ENCODE measurements at regions not wholly inside any gene's neighbourhood (a gene's known extent, or its start where the extent isn't known, plus 50 kb on each side); places are given as distances from the start of the nearest gene placed in this dataset.

DNA sequence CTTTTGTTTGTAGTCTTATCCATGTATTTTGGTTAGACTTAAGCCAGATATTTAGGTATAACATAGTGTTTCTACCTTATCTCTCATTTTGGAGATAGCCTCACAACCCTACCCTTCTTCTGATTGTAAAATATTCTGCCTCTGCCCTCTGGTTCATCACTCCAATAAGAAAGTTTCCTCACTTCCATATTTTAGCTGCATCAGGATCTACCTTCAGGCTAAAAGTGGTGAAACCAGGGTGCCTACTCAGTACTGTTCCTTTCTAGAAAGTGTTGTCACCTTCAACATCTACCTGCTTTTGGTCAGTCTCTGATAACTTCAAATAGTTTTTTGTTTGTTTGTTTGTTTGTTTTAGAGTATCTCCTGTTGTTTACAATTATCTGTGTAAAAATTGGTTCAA is 294.6 kb downstream of the ANXA1 start:
- no peak overlapping the region for H2AFZ ChIP-seq (ENCODE audit: low read depth, low read length, severe bottlenecking)
- H4K20me1 ChIP-seq (ENCODE audit: low read depth, low read length): no peaks in the 10 kb centered on the region
- no peaks in the 10 kb centered on the region for H3K79me2 ChIP-seq (ENCODE audit: insufficient read depth, low read length)
- no peak overlapping the region for H3K4me3 ChIP-seq (ENCODE audit: insufficient read depth, low read length, poor library complexity, severe bottlenecking)
- no peak overlapping the region for H3K4me2 ChIP-seq (ENCODE audit: low read depth, low read length, poor library complexity, severe bottlenecking)
- H3K9ac ChIP-seq (ENCODE audit: low read length): no peak overlapping the region
- H3K9me2 ChIP-seq (replicated peaks; ENCODE audit: insufficient read depth, low read length): no peaks in the 10 kb centered on the region
- no peak for TF ChIP-seq EZH2phosphoT487 (conservative IDR thresholded peaks at IDR 0.05; ENCODE audit: low read length)
- TF ChIP-seq, protein P1, sequence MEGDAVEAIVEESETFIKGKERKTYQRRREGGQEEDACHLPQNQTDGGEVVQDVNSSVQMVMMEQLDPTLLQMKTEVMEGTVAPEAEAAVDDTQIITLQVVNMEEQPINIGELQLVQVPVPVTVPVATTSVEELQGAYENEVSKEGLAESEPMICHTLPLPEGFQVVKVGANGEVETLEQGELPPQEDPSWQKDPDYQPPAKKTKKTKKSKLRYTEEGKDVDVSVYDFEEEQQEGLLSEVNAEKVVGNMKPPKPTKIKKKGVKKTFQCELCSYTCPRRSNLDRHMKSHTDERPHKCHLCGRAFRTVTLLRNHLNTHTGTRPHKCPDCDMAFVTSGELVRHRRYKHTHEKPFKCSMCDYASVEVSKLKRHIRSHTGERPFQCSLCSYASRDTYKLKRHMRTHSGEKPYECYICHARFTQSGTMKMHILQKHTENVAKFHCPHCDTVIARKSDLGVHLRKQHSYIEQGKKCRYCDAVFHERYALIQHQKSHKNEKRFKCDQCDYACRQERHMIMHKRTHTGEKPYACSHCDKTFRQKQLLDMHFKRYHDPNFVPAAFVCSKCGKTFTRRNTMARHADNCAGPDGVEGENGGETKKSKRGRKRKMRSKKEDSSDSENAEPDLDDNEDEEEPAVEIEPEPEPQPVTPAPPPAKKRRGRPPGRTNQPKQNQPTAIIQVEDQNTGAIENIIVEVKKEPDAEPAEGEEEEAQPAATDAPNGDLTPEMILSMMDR (IDR thresholded peaks at IDR 0.05; ENCODE audit: insufficient read depth, low read length, poor library complexity, severe bottlenecking): no peak
- no peak overlapping the region for H3K27ac ChIP-seq (ENCODE audit: low read depth, low read length)
- H3K9me3 ChIP-seq (ENCODE audit: insufficient read depth, low read length): no peaks in the 10 kb centered on the region
- no peaks in the 10 kb centered on the region for H3K27me3 ChIP-seq (ENCODE audit: low read length)
- no peaks in the 10 kb centered on the region for H3K36me3 ChIP-seq (ENCODE audit: low read length)
- no peaks in the 10 kb centered on the region for H3F3A ChIP-seq (ENCODE audit: insufficient read depth)

DNA sequence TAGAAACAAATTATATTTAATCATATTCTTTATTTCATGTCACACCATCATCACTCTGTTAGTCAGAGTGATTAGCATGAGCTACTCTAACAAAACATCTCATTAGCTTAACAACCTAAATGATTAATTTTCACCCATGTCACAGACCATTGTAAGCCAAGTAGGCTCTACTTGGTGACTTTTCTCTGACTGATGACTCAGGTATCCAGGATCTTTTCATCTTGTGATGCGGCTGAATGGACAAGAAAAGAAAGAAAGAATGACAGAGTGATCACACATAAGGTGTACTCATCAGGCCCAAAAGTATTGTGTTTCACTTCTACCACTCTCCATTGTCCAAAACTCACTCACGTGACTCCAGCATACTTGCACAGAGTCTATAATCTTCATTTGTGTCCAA is 299.3 kb downstream of the ANXA1 start:
- no peaks in the 10 kb centered on the region for H4K20me1 ChIP-seq (ENCODE audit: low read depth, low read length)
- no peak overlapping the region for H3K4me2 ChIP-seq (ENCODE audit: low read depth, low read length, poor library complexity, severe bottlenecking)
- no peak overlapping the region for H3K27ac ChIP-seq (ENCODE audit: low read depth, low read length)
- no peaks in the 10 kb centered on the region for H3F3A ChIP-seq (ENCODE audit: insufficient read depth)
- no peaks in the 10 kb centered on the region for H3K79me2 ChIP-seq (ENCODE audit: insufficient read depth, low read length)
- no peaks in the 10 kb centered on the region for H3K9me3 ChIP-seq (ENCODE audit: insufficient read depth, low read length)
- H3K27me3 ChIP-seq (ENCODE audit: low read length): no peaks in the 10 kb centered on the region
- H3K36me3 ChIP-seq (ENCODE audit: low read length): no peaks in the 10 kb centered on the region
- H3K9me2 ChIP-seq (replicated peaks; ENCODE audit: insufficient read depth, low read length): no peaks in the 10 kb centered on the region
- H3K4me3 ChIP-seq (ENCODE audit: insufficient read depth, low read length, poor library complexity, severe bottlenecking): no peak overlapping the region
- no peak overlapping the region for H3K9ac ChIP-seq (ENCODE audit: low read length)
- no peak for TF ChIP-seq EZH2phosphoT487 (conservative IDR thresholded peaks at IDR 0.05; ENCODE audit: low read length)
- TF ChIP-seq, protein P1 (IDR thresholded peaks at IDR 0.05; ENCODE audit: insufficient read depth, low read length, poor library complexity, severe bottlenecking): no peak
- H2AFZ ChIP-seq (ENCODE audit: low read depth, low read length, severe bottlenecking): no peak overlapping the region

DNA sequence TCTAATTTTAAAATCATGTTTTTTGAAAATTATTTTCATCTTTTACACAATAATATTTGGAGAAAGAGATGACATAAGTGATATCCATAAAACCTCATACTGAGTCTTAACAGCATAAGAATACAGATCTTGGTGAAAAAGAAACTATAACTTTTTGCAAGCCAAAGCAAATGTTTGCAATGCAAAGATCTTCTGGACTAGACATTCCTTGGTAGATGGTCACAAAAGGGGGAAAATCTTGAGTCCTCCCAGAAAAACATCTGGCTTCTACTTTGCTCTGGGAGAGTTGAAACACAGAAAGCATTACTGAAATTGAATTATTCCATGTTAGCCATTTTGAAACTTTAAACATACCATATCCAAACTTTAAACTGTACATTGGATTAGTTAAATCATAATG is 308.2 kb downstream of the ANXA1 start:
- no peaks in the 10 kb centered on the region for H3F3A ChIP-seq (ENCODE audit: insufficient read depth)
- no peaks in the 10 kb centered on the region for H4K20me1 ChIP-seq (ENCODE audit: low read depth, low read length)
- H3K9me3 ChIP-seq (ENCODE audit: insufficient read depth, low read length): no peaks in the 10 kb centered on the region
- TF ChIP-seq, protein P1 (IDR thresholded peaks at IDR 0.05; ENCODE audit: insufficient read depth, low read length, poor library complexity, severe bottlenecking): no peak
- no peak for TF ChIP-seq EZH2phosphoT487 (conservative IDR thresholded peaks at IDR 0.05; ENCODE audit: low read length)
- H3K4me2 ChIP-seq (ENCODE audit: low read depth, low read length, poor library complexity, severe bottlenecking): no peak overlapping the region
- no peak overlapping the region for H3K27ac ChIP-seq (ENCODE audit: low read depth, low read length)
- no peak overlapping the region for H3K4me3 ChIP-seq (ENCODE audit: insufficient read depth, low read length, poor library complexity, severe bottlenecking)
- no peaks in the 10 kb centered on the region for H3K79me2 ChIP-seq (ENCODE audit: insufficient read depth, low read length)
- no peak overlapping the region for H3K9ac ChIP-seq (ENCODE audit: low read length)
- H2AFZ ChIP-seq (ENCODE audit: low read depth, low read length, severe bottlenecking): no peak overlapping the region
- H3K27me3 ChIP-seq (ENCODE audit: low read length): no peaks in the 10 kb centered on the region
- H3K36me3 ChIP-seq (ENCODE audit: low read length): no peaks in the 10 kb centered on the region
- no peaks in the 10 kb centered on the region for H3K9me2 ChIP-seq (replicated peaks; ENCODE audit: insufficient read depth, low read length)

Data from SU-DHL-6 (cell line).